Neural crest cell (in vitro differentiated cells): ENCODE measurements at regions not wholly inside any gene's neighbourhood (a gene's known extent, or its start where the extent isn't known, plus 50 kb on each side); places are given as distances from the start of the nearest gene placed in this dataset.

Experiments used
- DNase-seq: peaks from one replicate; pipeline ENCODE4 v3.0.0; 2021; ENCODE audit warnings: low read depth, mixed read lengths, low spot score
- H3K27ac Mint-ChIP-seq: one replicate; pipeline ENCODE4 v1.8.0; 2021; ENCODE audit warnings: mild to moderate bottlenecking, mixed read lengths; ENCODE audit not compliant: unreplicated experiment
- H3K27me3 Mint-ChIP-seq: 2 replicates; pipeline ENCODE4 v1.8.0; 2021; ENCODE audit warnings: low read depth, mild to moderate bottlenecking, mixed read lengths
- H3K36me3 Mint-ChIP-seq: 2 replicates; pipeline ENCODE4 v1.8.0; 2021; ENCODE audit warnings: low read depth, mild to moderate bottlenecking, mixed read lengths
- H3K4me1 Mint-ChIP-seq: 2 replicates; pipeline ENCODE4 v1.8.0; 2021; ENCODE audit warnings: mixed read lengths
- H3K4me3 Mint-ChIP-seq: one replicate; pipeline ENCODE4 v1.8.0; 2021; ENCODE audit warnings: mild to moderate bottlenecking, mixed read lengths
- H3K9me3 Mint-ChIP-seq: 2 replicates; pipeline ENCODE4 v1.8.0; 2021; ENCODE audit warnings: mixed read lengths
- CTCF ChIP-seq: fragments of 200-600 bp; sonication (generic); conservative IDR thresholded peaks from 2 replicates; pipeline ENCODE4 v1.5.0; 2021; ENCODE audit warnings: antibody characterized with exemption, mild to moderate bottlenecking

- Mint-ChIP-seq H3K27me3 (no peaks in the 10 kb centered on the region), H3K36me3 (no peaks in the 10 kb centered on the region), H3K4me1 (no peaks in the 10 kb centered on the region), H3K4me3 (no peak overlapping the region), H3K9me3 (peaks cover 4% of the 10 kb centered on the region), H3K27ac (no peak overlapping the region)
- TF ChIP-seq CTCF = no peak
- no peak for DNase-seq
Observed at GRCh38 chr10:81040940-81041339, 503.2 kb downstream of the SH2D4B start.

- no peaks in the 10 kb centered on the region for H3K27me3 Mint-ChIP-seq
- DNase-seq = no peak
- H3K9me3 Mint-ChIP-seq = peaks cover 2% of the 10 kb centered on the region
- no peaks in the 10 kb centered on the region for H3K36me3 Mint-ChIP-seq
- no peaks in the 10 kb centered on the region for H3K4me1 Mint-ChIP-seq
- H3K4me3 Mint-ChIP-seq = no peak overlapping the region
- H3K27ac Mint-ChIP-seq = no peak overlapping the region
- no peak for TF ChIP-seq CTCF
Observed at GRCh38 chr10:81042647-81043046, 504.9 kb downstream of the SH2D4B start.

- TF ChIP-seq CTCF = no peak
- no peak overlapping the region for H3K4me3 Mint-ChIP-seq
- H3K27ac Mint-ChIP-seq = no peak overlapping the region
- no peaks in the 10 kb centered on the region for H3K4me1 Mint-ChIP-seq
- no peaks in the 10 kb centered on the region for H3K27me3 Mint-ChIP-seq
- H3K36me3 Mint-ChIP-seq = no peaks in the 10 kb centered on the region
- H3K9me3 Mint-ChIP-seq = peaks cover 4% of the 10 kb centered on the region
- DNase-seq = no peak
Observed at GRCh38 chr10:81065474-81065873, 527.8 kb downstream of the SH2D4B start.

- H3K4me1 Mint-ChIP-seq = no peaks in the 10 kb centered on the region
Observed at GRCh38 chr10:81068460-81068859, 530.8 kb downstream of the SH2D4B start.

GRCh38 chr10:81071087-81071796 is 533.5 kb downstream of the SH2D4B start:
- TF ChIP-seq CTCF = no peak
- H3K9me3 Mint-ChIP-seq = no peaks in the 10 kb centered on the region
- H3K27ac Mint-ChIP-seq = no peak overlapping the region
- no peaks in the 10 kb centered on the region for H3K27me3 Mint-ChIP-seq
- no peaks in the 10 kb centered on the region for H3K36me3 Mint-ChIP-seq
- H3K4me1 Mint-ChIP-seq = no peaks in the 10 kb centered on the region
- H3K4me3 Mint-ChIP-seq = no peak overlapping the region
- no peak for DNase-seq

More at GRCh38 chr10:81068460-81068859, 530.8 kb downstream of the SH2D4B start:
- Mint-ChIP-seq H3K9me3 (no peaks in the 10 kb centered on the region), H3K36me3 (no peaks in the 10 kb centered on the region), H3K27ac (no peak overlapping the region), H3K4me3 (no peak overlapping the region), H3K27me3 (no peaks in the 10 kb centered on the region)
- TF ChIP-seq CTCF = no peak
- DNase-seq = no peak
